Spleen (tissue), 7 donors: ENCODE measurements at regions not wholly inside any gene's neighbourhood (a gene's known extent, or its start where the extent isn't known, plus 50 kb on each side); places are given as distances from the start of the nearest gene placed in this dataset.

Experiments
- CTCF ChIP-seq, 11 experiments: fragments of 200-600 bp in 7 of 11; fragments of 450-650 bp in 4 of 11; sonication (generic) in 4 of 11; IDR thresholded peaks in 8 of 11; conservative IDR thresholded peaks in 3 of 11; 1 replicate in 7 of 11; 2 replicates in 4 of 11; pipeline versions ENCODE4 v1.4.0 to v1.8.0; 2016 to 2021; ENCODE audit warnings: antibody characterized with exemption in 11 of 11, inconsistent platforms in 4 of 11, mild to moderate bottlenecking in 1 of 11
- POLR2AphosphoS5 ChIP-seq, 3 donors: sonication (generic); formaldehyde crosslinking; IDR thresholded peaks; one replicate each; pipeline ENCODE4 v1.5.1; 2017; ENCODE audit warnings: antibody characterized with exemption in 3 of 3
- donor health status: DM: no; HTN: no; CAD: no; lungs with moderate emphysema.
- donor health status: DM: no; HTN: no; CAD: no.
- donor health status: DM: no; HTN: no; CAD: no.

GRCh38 chr5:121273833-121274433 is 577.7 kb upstream of the FTMT start:
- TF ChIP-seq CTCF (IDR thresholded peaks at IDR 0.05 in 8 of 11, conservative IDR thresholded peaks at IDR 0.05 in 3 of 11) (no peak), POLR2AphosphoS5 (IDR thresholded peaks at IDR 0.05) (no peak)
